HG02588 (cell line): ENCODE measurements at regions not wholly inside any gene's neighbourhood (a gene's known extent, or its start where the extent isn't known, plus 50 kb on each side); places are given as distances from the start of the nearest gene placed in this dataset.
"Not testable (repeated sequence)": the region's sequence is repeated elsewhere in the genome, so short reads cannot be mapped to it uniquely, and the experiment has no call there.

Experiments used
- ATAC-seq: cut with Tn5 transposase; IDR thresholded peaks from one replicate; pipeline ENCODE4 v1.9.1; 2021; ENCODE audit warnings: mild to moderate bottlenecking, moderate library complexity; ENCODE audit not compliant: unreplicated experiment

GRCh38 chr5:58207076-58207475 is 252.8 kb downstream of the PLK2 start:
- ATAC-seq, result no peak

GRCh38 chr5:58204966-58205365 is 254.9 kb downstream of the PLK2 start:
- no peak for ATAC-seq

- ATAC-seq, result no peak
Measured at GRCh38 chr5:58202941-58203444, 256.9 kb downstream of the PLK2 start.

GRCh38 chr5:58201922-58202648 is 257.8 kb downstream of the PLK2 start:
- ATAC-seq, result no peak

- ATAC-seq, result no peak
Measured at GRCh38 chr5:58200451-58200850, 259.4 kb downstream of the PLK2 start.

GRCh38 chr5:58199087-58199486 is 260.8 kb downstream of the PLK2 start:
- ATAC-seq, result no peak

- ATAC-seq, result no peak
Measured at GRCh38 chr5:58198330-58198729, 261.6 kb downstream of the PLK2 start.

GRCh38 chr5:58197875-58198274 is 262.0 kb downstream of the PLK2 start:
- ATAC-seq, result no peak

- ATAC-seq, result no peak
Measured at GRCh38 chr5:58191443-58191842, 268.4 kb downstream of the PLK2 start.

GRCh38 chr5:58188262-58188651 is 271.6 kb downstream of the PLK2 start:
- no peak for ATAC-seq

- no peak for ATAC-seq
Measured at GRCh38 chr5:58187432-58188261, 272.2 kb downstream of the PLK2 start.

- no peak for ATAC-seq
Measured at GRCh38 chr5:58185801-58186200, 274.1 kb downstream of the PLK2 start.

GRCh38 chr5:58185397-58185796 is 274.5 kb downstream of the PLK2 start:
- no peak for ATAC-seq

GRCh38 chr5:58184910-58185309 is 275.0 kb downstream of the PLK2 start:
- no peak for ATAC-seq

- no peak for ATAC-seq
Measured at GRCh38 chr5:58183786-58184085, 276.1 kb downstream of the PLK2 start.

GRCh38 chr5:58183078-58183785 is 276.7 kb downstream of the PLK2 start:
- ATAC-seq, result no peak

- ATAC-seq, result no peak
Measured at GRCh38 chr5:58182287-58182841, 277.5 kb downstream of the PLK2 start.

GRCh38 chr5:58181578-58182286 is 278.2 kb downstream of the PLK2 start:
- ATAC-seq, result no peak

- no peak for ATAC-seq
Measured at GRCh38 chr5:58172946-58173345, 286.9 kb downstream of the PLK2 start.

GRCh38 chr5:58165152-58165551 is 294.7 kb downstream of the PLK2 start:
- no peak for ATAC-seq

- not testable (repeated sequence) for ATAC-seq
Measured at GRCh38 chr5:58161889-58162288, 298.0 kb downstream of the PLK2 start.
